Uterus (tissue), 3 donors: ENCODE measurements at regions not wholly inside any gene's neighbourhood (a gene's known extent, or its start where the extent isn't known, plus 50 kb on each side); places are given as distances from the start of the nearest gene placed in this dataset.

Experiments used
- DNase-seq, 2 donors: peaks; one replicate each; pipeline ENCODE4 v3.0.0-alpha.2; 2019 to 2020
- H3K27ac ChIP-seq, 2 donors: fragments of 200-600 bp; sonication (generic); 1 replicate in 1 of 2; 2 replicates in 1 of 2; pipeline ENCODE4 v1.5.1; 2016 to 2018
- H3K27me3 ChIP-seq, 2 donors: fragments of 200-600 bp; sonication (generic); one replicate each; pipeline ENCODE4 v1.5.1; 2018 to 2019; ENCODE audit warnings: control low read depth in 1 of 2
- H3K36me3 ChIP-seq, 2 donors: fragments of 200-600 bp; sonication (generic); one replicate each; pipeline ENCODE4 v1.5.1; 2019; ENCODE audit warnings: control low read depth in 1 of 2
- H3K4me1 ChIP-seq, 2 donors: fragments of 200-600 bp; sonication (generic); one replicate each; pipeline ENCODE4 v1.5.1; 2018 to 2019; ENCODE audit warnings: control low read depth in 1 of 2
- H3K4me3 ChIP-seq, 2 donors: fragments of 200-600 bp; sonication (generic); 1 replicate in 1 of 2; 2 replicates in 1 of 2; pipeline ENCODE4 v1.5.1; 2018 to 2019; ENCODE audit warnings: mild to moderate bottlenecking in 1 of 2
- H3K9me3 ChIP-seq, 2 donors: fragments of 200-600 bp; sonication (generic); one replicate each; pipeline ENCODE4 v1.5.1; 2019; ENCODE audit warnings: control low read depth in 1 of 2
- CTCF ChIP-seq, 4 experiments: fragments of 200-600 bp in 2 of 4; fragments of 450-650 bp in 2 of 4; sonication (generic) in 2 of 4; IDR thresholded peaks; one replicate each; pipeline ENCODE4 v1.5.1; 2016 to 2019; ENCODE audit warnings: antibody characterized with exemption in 4 of 4, mild to moderate bottlenecking in 2 of 4, moderate library complexity in 1 of 4
- POLR2A ChIP-seq, 2 donors: fragments of 450-650 bp; IDR thresholded peaks; one replicate each; pipeline ENCODE4 v1.6.1; 2016; ENCODE audit warnings: antibody characterized with exemption in 2 of 2, mild to moderate bottlenecking in 1 of 2, moderate library complexity in 1 of 2
- intact Hi-C: fragments of 100-400 bp; cut with DNase I; formaldehyde crosslinking; loops from one replicate; pipeline ENCODE4 v1.15.1; 2023; ENCODE audit warnings: low total_unique reads
- donor health status: DM: yes; HTN: yes; CAD: no.

- Histone ChIP-seq H3K9me3 (no peaks in the 10 kb centered on the region), H3K36me3 (no peaks in the 10 kb centered on the region), H3K4me3 (no peak overlapping the region), H3K4me1 (no peaks in the 10 kb centered on the region), H3K27me3 (no peaks in the 10 kb centered on the region), H3K27ac (no peak overlapping the region)
- DNase-seq, result no peak
- intact Hi-C loops, result no loop called here
- no peak for TF ChIP-seq CTCF (IDR thresholded peaks at IDR 0.05)
- TF ChIP-seq POLR2A (IDR thresholded peaks at IDR 0.05), result no peak
Observed at GRCh38 chr4:127344071-127344470, 288.7 kb upstream of the INTU start.

GRCh38 chr4:127347936-127348335, 284.8 kb upstream of the INTU start:
- H3K9me3 ChIP-seq, result no peaks in the 10 kb centered on the region
- H3K27ac ChIP-seq, result no peak overlapping the region
- H3K36me3 ChIP-seq, result no peaks in the 10 kb centered on the region
- no peaks in the 10 kb centered on the region for H3K27me3 ChIP-seq
- H3K4me1 ChIP-seq, result no peaks in the 10 kb centered on the region
- intact Hi-C loops, result no loop called here
- no peak overlapping the region for H3K4me3 ChIP-seq
- TF ChIP-seq CTCF (IDR thresholded peaks at IDR 0.05) (no peak), POLR2A (IDR thresholded peaks at IDR 0.05) (no peak)
- no peak for DNase-seq

GRCh38 chr4:127352220-127353113, 280.3 kb upstream of the INTU start:
- H3K4me3 ChIP-seq, result no peak overlapping the region
- H3K27ac ChIP-seq, result no peak overlapping the region
- no peak for DNase-seq
- no peaks in the 10 kb centered on the region for H3K27me3 ChIP-seq
- intact Hi-C loops, result no loop called here
- H3K4me1 ChIP-seq, result no peaks in the 10 kb centered on the region
- TF ChIP-seq POLR2A (IDR thresholded peaks at IDR 0.05) (no peak), CTCF (IDR thresholded peaks at IDR 0.05) (no peak)
- no peaks in the 10 kb centered on the region for H3K9me3 ChIP-seq
- no peaks in the 10 kb centered on the region for H3K36me3 ChIP-seq

- intact Hi-C loops, result no loop called here
- Histone ChIP-seq H3K9me3 (no peaks in the 10 kb centered on the region), H3K27me3 (no peaks in the 10 kb centered on the region), H3K4me1 (no peaks in the 10 kb centered on the region), H3K36me3 (no peaks in the 10 kb centered on the region), H3K27ac (no peak overlapping the region), H3K4me3 (no peak overlapping the region)
- no peak for DNase-seq
- no peak for TF ChIP-seq POLR2A (IDR thresholded peaks at IDR 0.05)
- no peak for TF ChIP-seq CTCF (IDR thresholded peaks at IDR 0.05)
Observed at GRCh38 chr4:127355743-127356142, 277.0 kb upstream of the INTU start.

- no peak overlapping the region for H3K27ac ChIP-seq
- intact Hi-C loops, result no loop called here
Observed at GRCh38 chr4:127357765-127358164, 275.0 kb upstream of the INTU start.

More at GRCh38 chr4:127357765-127358164, 275.0 kb upstream of the INTU start:
- no peaks in the 10 kb centered on the region for H3K27me3 ChIP-seq
- DNase-seq, result no peak
- no peaks in the 10 kb centered on the region for H3K4me1 ChIP-seq
- no peaks in the 10 kb centered on the region for H3K36me3 ChIP-seq
- no peak for TF ChIP-seq POLR2A (IDR thresholded peaks at IDR 0.05)
- no peak for TF ChIP-seq CTCF (IDR thresholded peaks at IDR 0.05)
- H3K9me3 ChIP-seq, result no peaks in the 10 kb centered on the region
- H3K4me3 ChIP-seq, result no peak overlapping the region
